Caki2 (cell line): ENCODE measurements at regions not wholly inside any gene's neighbourhood (a gene's known extent, or its start where the extent isn't known, plus 50 kb on each side); places are given as distances from the start of the nearest gene placed in this dataset.
"Not testable (repeated sequence)": the region's sequence is repeated elsewhere in the genome, so short reads cannot be mapped to it uniquely, and the experiment has no call there.

Source experiments
- DNase-seq: peaks from one replicate; pipeline ENCODE4 v3.0.0-alpha.2; 2015; ENCODE audit warnings: low read depth
- in situ Hi-C: cut with HindIII; loops from 2 replicates; pipeline ENCODE4 v1.10.0; 2016; ENCODE audit warnings: low sequenced_read_pairs, low pct_unique_long_range_greater_than_20kb, mixed read lengths

DNA sequence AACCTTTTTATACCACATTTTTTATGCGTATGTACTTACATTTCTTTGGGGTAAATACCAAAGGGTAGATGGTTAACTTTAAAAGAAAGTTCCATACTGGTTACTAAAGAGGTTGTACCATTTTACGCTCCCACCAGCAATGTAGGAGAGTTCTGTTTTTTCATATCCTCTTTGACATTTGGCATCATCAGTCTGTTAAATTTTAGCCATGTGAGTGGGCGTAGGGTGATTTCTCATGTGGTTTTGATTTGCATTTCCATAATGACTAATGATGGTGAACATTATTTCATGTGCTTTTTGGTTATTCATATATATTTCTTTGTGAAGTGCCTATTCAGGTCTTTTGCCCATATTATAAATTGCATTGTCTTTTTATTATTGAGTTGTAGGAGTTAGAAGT lies 194.2 kb downstream of the PRL start:
- in situ Hi-C loops, result no loop called here
- no peak for DNase-seq

GRCh38 chr6:22106451-22106850 lies 190.4 kb downstream of the PRL start:
- in situ Hi-C loops, result no loop called here
- no peak for DNase-seq

GRCh38 chr6:22106961-22107360 lies 189.9 kb downstream of the PRL start:
- in situ Hi-C loops, result no loop called here
- no peak for DNase-seq

GRCh38 chr6:22108199-22108598 lies 188.6 kb downstream of the PRL start:
- DNase-seq, result peak; percentile 47
- in situ Hi-C loops, result no loop called here

DNA sequence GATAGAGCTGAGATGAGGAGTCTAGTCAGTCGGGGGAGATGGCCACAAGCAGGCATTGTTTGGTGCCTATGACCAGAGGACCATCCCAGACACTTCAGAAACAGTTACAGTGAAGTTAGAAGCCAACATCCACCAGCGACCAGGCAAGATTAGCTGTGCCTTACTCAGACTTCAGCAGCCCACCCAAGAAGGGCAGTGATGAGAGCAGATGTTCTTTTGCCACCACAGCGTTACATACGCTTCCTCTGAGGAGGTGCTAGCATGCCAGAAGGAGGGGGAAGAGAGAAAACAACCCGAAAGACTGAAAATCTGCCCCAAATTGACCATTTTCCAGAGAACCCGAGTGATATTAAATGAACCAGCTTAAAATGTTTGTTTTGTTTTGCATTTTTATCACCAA lies 186.8 kb downstream of the PRL start:
- DNase-seq, result no peak
- in situ Hi-C loops, result no loop called here

- in situ Hi-C loops, result no loop called here
- no peak for DNase-seq
Observed at GRCh38 chr6:22112461-22112860, 184.4 kb downstream of the PRL start.

GRCh38 chr6:22113026-22113766 lies 183.6 kb downstream of the PRL start:
- peak; percentile 87 for DNase-seq
- in situ Hi-C loops, result no loop called here

DNA sequence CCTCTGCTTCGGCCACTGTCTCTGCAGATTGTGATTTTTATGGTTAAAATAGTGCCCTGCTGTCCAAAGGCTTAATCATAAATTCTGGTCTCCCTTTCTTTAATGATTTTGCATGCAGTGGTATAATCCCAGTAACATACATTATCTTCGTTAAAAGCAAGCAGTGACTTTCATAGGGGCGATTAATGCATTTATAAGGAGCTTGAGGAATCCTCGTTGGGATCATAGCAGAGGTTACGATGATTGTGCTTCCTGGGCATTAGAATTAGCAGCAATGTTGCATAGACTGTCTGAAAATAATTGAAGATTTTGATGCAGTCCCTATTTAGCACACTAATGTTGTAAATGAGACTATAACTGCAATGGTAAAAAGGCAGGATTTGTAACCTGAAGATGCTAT lies 181.3 kb downstream of the PRL start:
- in situ Hi-C loops, result no loop called here
- no peak for DNase-seq

DNA sequence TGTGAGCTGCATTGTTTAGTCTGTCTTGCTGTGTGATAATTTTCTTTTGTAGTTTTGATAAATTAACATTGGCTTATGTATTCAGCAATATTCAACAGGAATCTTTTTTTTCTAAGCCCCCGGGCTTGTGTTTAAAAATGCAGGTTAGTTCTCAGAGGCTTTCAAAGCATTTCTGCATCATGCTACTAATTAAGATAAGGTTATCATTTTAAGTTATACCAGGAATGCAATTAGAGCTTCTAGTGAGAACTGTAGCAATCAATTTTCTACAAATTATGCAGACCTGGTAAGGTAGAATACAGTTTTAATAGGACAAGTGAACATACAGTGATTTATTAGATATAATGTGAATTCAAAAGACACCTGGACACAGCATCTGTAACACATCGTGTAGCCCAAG lies 179.2 kb downstream of the PRL start:
- DNase-seq, result no peak
- in situ Hi-C loops, result no loop called here

GRCh38 chr6:22119500-22119899 lies 177.3 kb downstream of the PRL start:
- DNase-seq, result no peak
- in situ Hi-C loops, result no loop called here

- no peak for DNase-seq
- in situ Hi-C loops, result no loop called here
Observed at GRCh38 chr6:22124756-22125155, 172.1 kb downstream of the PRL start.

- in situ Hi-C loops, result no loop called here
- DNase-seq, result no peak
Observed at GRCh38 chr6:22126910-22127309, 169.9 kb downstream of the PRL start.

DNA sequence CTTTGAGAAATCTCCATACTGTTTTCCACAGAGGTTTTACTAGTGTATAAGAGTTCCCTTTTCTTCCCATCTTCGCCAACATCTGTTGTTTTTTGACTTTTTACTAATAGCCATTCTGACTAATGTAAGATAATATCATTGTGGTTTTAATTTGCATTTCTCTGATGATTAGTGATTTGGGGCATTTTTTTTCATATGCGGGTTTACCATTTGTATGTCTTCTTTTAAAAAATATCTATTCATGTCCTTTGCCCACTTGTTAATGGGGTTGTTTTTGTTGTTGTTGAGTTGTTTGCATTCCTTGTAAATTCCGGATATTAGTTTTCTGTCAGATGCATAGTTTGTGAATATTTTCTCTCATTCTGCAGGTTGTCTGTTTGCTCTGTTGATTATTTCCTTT lies 167.1 kb downstream of the PRL start:
- in situ Hi-C loops, result no loop called here

GRCh38 chr6:22132656-22133055 lies 164.2 kb downstream of the PRL start:
- in situ Hi-C loops, result no loop called here
- DNase-seq, result no peak

More for the DNA sequence above, 167.1 kb downstream of the PRL start:
- no peak for DNase-seq

GRCh38 chr6:22133357-22133756 lies 163.5 kb downstream of the PRL start:
- in situ Hi-C loops, result no loop called here
- DNase-seq, result no peak

DNA sequence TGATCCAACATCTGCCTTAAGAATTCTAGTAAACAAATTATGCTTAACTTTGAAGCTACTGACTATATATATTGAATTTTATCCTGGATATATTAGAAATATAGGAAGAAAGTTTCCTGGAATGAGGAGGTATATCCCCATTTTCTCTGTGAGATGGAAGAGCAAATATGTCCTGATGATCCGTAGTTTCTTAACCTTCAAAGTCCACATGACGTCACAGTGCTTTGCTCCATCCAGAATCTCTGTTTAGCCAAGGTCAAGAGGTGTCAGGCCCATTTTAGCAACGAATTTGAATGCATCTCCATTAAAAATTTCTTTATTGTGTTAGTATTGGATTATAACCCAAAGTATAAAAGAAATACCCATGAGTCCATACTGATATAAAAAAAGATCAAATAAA lies 162.5 kb downstream of the PRL start:
- in situ Hi-C loops, result no loop called here
- DNase-seq, result no peak

DNA sequence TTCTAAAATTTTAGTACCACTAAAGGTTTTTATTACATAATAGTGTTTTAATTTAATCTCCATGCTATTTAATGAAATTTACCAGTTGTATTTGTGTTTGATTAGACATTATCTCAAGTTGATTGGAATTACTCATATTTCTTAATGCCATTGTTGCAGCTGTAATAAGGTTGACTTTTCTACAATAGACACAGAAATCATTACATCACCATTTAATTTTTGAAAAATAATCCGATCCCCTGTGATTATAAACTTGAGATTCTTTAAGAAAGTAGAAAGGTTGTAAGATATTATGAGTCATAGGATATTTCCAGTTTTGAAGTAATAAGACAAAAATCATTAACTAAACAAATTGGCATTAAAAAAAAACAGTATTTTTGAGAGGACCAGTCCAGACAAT lies 161.4 kb downstream of the PRL start:
- no peak for DNase-seq
- in situ Hi-C loops, result no loop called here

DNA sequence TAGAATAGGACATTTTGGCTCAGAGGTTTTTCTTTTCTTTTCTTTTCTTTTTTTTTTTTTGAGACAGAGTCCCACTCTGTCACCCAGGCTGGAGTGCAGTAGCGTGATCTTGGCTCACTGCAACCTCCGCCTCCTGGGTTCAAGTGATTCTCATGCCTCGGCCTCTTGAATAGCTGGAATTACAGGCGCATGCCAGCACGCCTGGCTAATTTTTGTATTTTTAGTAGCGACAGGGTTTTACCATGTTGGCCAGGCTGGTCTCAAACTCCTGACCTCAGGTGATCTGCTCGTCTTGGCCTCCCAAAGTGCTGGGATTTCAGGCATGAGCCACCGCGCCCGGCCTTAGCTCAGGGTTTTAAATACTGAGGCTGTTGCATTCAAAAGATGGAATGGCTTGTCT lies 156.1 kb downstream of the PRL start:
- DNase-seq, in situ Hi-C loops: not testable (repeated sequence)

DNA sequence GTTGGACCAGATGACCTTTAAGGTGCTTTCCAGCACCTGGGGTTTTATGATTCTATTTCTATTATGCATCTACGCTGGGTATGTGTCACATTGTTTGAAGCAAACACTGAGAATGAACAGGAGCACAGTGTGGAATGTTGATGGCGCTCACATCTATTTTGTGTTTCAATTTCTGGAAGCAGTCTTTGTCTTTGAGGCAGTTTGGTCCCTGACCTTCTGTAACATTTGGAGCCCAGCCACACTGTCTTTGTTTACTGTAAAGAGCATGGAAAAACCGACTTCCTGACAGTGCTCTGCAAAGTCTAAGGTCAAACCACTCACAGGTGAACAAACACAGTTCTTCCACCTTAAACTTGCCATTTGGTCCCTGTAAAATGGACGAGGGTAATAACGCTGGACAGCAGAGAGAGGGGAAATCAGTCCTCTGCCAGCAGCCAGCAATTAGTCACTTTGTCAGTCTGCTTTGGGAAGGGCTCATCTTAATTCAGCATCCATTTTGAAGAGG lies 155.5 kb downstream of the PRL start:
- peak; percentile 81 for DNase-seq
- in situ Hi-C loops, result no loop called here

GRCh38 chr6:22142856-22143255 lies 154.0 kb downstream of the PRL start:
- in situ Hi-C loops, result no loop called here
- no peak for DNase-seq
